Cardiac septum (tissue), 1 donor: ENCODE measurements at regions not wholly inside any gene's neighbourhood (a gene's known extent, or its start where the extent isn't known, plus 50 kb on each side); places are given as distances from the start of the nearest gene placed in this dataset.

Source experiments
- DNase-seq: peaks from one replicate; pipeline ENCODE4 v3.0.0-alpha.2; 2020; ENCODE audit warnings: low spot score
- intact Hi-C: fragments of 100-400 bp; cut with DNase I; formaldehyde crosslinking; loops from one replicate; pipeline ENCODE4 v1.14.0; 2022
- donor health status: DM: no; HTN: no; CAD: no.

DNA sequence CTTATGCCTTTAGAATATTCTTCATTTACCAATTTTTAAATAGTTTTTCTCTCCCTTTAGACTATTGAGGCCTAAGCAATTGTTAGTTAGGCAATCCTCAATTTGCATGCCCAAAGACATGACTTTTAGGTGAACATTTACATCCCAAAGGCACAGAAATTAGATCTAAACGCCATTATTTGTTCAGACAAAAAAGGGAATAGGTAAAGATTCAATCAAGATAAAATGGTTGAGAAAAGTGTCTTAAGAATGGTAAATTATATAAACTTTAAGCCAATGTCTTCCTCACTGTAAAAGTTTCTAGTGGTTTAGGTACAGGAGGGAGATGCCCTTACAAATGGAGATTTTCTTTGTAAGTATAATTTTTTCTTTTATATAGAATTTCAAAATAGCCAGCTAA lies 50.2 kb upstream of the MME start:
- DNase-seq = no peak
- intact Hi-C loops = no loop called here

GRCh38 chr3:155026999-155027591 lies 53.0 kb upstream of the MME start:
- no peak for DNase-seq
- intact Hi-C loops = no loop called here

- intact Hi-C loops = no loop called here
- DNase-seq = no peak
These were observed 56.0 kb upstream of the MME start for GRCh38 chr3:155024006-155024638.

- no peak for DNase-seq
- intact Hi-C loops = no loop called here
These were observed 57.2 kb upstream of the MME start for GRCh38 chr3:155022896-155023295.

- no peak for DNase-seq
- intact Hi-C loops = no loop called here
These were observed 60.5 kb upstream of the MME start for GRCh38 chr3:155019575-155019974.

DNA sequence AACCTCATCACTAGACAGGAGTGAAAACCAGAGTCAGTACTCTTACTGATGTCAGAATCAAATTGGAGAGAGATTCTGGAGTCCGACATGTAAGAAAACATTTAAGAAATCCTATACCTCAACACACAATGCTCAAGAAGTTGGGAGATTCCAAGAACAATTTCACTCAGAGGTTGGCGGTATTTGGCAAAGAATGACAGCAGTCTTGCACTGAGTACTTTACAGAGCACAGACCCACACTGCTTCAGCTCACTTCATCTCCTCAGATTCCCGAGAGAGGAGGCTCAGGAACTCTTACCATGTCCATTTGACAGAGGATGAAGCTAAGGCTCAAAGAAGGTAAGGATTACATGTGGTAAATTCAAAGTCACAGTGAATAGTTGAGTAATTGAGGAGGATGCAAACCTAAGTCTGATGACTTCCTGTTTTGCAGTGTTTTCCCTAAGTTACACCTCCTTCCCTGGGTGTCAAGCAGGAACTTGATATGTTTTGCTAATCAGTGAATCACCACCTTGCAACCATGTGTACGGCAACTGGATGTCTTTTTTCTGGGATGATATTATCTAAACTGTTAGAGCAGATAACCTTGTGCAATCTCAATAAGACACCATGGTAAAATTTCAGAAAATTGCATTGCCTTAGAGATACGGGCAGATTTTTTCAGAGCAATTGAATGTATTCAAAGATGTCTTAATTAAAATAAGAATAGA lies 61.3 kb upstream of the MME start:
- DNase-seq = no peak
- intact Hi-C loops = no loop called here

DNA sequence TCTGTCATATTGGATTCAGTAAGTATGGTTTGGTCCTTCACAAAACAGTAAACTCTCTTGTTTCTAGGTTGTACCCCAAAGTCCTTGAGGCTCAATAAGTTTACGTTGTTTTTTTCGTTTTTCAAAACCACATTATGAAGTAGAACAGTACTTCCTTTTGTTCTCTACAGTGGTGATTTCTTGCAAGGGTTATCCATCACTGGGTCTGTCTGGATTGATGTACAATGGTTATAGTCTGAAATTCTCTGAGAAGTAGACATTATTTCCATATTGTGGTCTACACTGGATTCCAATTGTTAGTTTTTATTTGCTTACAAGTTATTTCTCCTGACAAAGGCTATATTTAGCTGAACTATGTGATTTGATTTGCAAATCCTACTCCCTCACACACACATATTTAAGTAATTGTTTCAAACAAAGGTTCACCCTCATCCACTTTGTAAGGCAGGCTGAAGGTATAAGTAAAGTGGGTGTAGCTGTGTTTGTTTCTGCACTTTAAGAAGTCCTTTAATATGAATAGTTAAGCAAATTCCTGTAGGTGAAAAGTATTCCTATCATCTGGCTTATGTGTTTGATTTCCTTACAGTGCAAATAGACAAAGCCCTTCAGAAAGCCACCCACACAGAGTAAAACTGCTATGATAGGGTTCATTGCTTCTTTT lies 64.2 kb upstream of the MME start:
- intact Hi-C loops = no loop called here
- no peak for DNase-seq

- no peak for DNase-seq
- intact Hi-C loops = no loop called here
These were observed 65.2 kb upstream of the MME start for GRCh38 chr3:155014953-155015352.

- intact Hi-C loops = no loop called here
These were observed 66.7 kb upstream of the MME start for GRCh38 chr3:155013427-155013826.

DNA sequence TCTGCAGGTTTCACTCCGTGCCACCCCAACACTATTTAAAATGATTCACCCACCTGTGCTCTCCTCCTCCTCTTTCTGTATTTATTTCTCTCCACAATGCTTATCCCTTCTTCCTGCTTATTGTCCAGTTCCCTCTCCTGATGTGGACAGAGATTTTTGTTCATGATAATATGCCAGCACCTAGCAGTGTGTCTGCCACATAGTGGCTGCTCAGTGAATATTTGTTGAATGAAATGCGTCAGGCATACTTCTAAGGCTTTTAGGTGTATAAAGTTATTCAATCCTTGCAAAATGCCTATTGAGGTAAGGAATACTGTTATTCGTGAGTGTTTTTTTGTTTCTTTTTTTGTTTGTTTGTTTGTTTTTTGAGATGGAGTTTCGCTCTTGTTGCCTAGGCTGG lies 67.5 kb upstream of the MME start:
- intact Hi-C loops = no loop called here
- DNase-seq = no peak

More at GRCh38 chr3:155013427-155013826, 66.7 kb upstream of the MME start:
- no peak for DNase-seq

DNA sequence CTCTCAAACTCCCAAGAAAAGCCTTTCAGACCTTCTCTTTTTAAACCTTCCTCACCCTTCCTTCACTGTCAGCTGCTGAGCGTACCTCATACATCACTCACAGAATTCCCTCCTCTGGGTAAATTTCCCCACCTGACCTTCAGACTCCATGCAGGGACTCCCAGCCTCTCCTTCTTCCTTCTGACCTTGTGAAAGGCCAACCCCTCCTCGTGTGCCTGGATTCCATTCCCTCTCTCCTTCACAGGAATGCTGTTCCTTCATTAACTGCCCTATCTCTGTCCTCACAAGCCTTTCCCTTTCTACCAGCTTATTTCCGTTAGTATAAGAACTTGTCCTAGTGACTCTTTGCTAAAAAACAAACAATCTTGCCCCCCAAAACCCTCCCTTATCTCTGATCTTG lies 69.7 kb upstream of the MME start:
- intact Hi-C loops = no loop called here
- DNase-seq = no peak

- no peak for DNase-seq
- intact Hi-C loops = no loop called here
These were observed 70.9 kb upstream of the MME start for GRCh38 chr3:155009217-155009616.

DNA sequence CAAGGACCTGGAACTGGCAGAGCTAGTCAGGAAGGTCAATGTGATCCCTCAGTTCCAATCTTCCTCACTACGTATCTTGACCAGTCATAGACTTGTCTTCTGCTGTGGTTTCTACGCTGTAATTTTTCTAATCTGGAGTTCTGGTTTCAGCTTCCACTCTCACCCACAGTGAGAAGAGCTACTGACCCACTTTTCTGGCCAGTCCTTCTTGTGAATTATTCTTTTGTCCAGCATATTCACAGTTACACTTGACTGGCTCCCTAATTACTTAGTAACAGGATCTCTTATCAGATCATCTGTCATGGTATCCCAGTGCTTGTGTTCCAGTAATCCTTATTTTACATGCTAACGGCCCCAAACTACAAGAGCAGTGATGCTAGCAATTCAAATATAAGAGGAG lies 72.4 kb upstream of the MME start:
- intact Hi-C loops = no loop called here
- DNase-seq = no peak

GRCh38 chr3:155001289-155002010 lies 78.7 kb upstream of the MME start:
- intact Hi-C loops = no loop called here
- no peak for DNase-seq

DNA sequence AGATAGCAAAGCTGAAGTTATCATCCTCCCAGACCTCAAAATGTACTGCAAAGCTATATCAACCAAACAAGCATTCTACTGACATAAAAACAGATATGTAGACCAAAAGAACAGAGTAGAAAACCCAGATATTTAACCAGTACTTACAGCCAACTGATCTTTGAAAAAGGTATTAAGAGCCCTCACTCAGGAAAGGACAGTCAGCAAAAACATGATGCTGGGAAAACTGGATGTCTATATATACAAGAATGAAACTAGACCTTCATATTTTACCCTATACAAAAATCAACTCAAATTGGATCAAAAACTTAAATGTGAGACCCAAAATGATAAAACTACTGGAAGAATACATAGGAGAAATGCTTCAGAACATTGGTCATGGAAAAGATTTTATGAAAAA lies 87.5 kb upstream of the MME start:
- intact Hi-C loops = no loop called here
- DNase-seq = no peak

GRCh38 chr3:154990543-154990942 lies 89.6 kb upstream of the MME start:
- no peak for DNase-seq
- intact Hi-C loops = no loop called here

DNA sequence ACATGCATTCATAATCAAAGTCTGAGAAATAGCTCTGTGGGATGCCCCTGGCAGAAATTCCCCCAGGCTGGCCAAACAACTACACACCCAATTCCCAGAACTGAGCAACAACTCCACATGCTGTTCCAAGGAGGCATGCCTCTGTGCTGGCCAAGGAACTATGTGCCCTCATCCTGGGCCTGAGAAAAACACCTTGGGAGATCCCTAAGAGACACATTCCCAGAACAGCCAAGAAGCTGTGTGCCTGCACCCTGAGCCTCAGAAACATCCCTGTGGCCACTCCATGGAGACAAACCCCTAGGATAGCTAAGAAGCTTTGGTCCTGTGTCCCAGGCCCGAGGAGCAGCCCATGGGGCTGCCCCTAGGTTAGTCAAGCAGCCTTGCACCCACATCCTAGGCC lies 92.3 kb upstream of the MME start:
- intact Hi-C loops = no loop called here
- no peak for DNase-seq

- intact Hi-C loops = no loop called here
- DNase-seq = no peak
These were observed 98.5 kb upstream of the MME start for GRCh38 chr3:154981664-154982063.

GRCh38 chr3:154981201-154981600 lies 98.9 kb upstream of the MME start:
- intact Hi-C loops = no loop called here
- DNase-seq = no peak

- intact Hi-C loops = no loop called here
These were observed 100.8 kb upstream of the MME start for GRCh38 chr3:154979331-154979730.

More at GRCh38 chr3:154979331-154979730, 100.8 kb upstream of the MME start:
- no peak for DNase-seq
